ENCODE measurements at regions not wholly inside any gene's neighbourhood (a gene's known extent, or its start where the extent isn't known, plus 50 kb on each side); places are given as distances from the start of the nearest gene placed in this dataset.
"Not testable (repeated sequence)": the region's sequence is repeated elsewhere in the genome, so short reads cannot be mapped to it uniquely, and the experiment has no call there.

DNA sequence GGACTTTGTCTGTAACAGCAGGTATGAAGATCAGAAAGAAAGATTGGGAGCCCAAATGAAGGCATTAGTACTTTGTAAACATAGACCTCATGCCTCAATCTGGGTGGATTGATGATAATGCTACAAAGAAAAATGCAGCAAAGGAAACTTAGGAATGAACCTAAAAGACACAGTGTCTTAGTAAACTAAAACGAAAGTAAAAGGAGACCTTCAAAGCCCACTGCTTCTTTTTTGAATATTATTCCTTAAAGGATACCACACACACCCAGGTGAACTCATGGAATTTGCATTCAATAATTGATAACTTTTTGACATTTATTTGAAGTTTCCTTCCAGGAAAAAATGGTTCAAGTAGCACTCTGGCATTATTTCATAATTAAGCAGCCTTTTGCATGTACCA is 543.2 kb downstream of the TTLL7 start:
- H3K27ac ChIP-seq (ENCODE audit: low read length); H3K9me3 ChIP-seq (replicated peaks; ENCODE audit: control insufficient read depth, low read depth, low read length); H3K4me3 ChIP-seq (ENCODE audit: low read length); H3K4me1 ChIP-seq (ENCODE audit: control insufficient read depth, insufficient read depth, low read length); DNase-seq; H3K36me3 ChIP-seq (ENCODE audit: control insufficient read depth, insufficient read depth, low read length); H3K27me3 ChIP-seq (ENCODE audit: control insufficient read depth, insufficient read depth, low read length): not testable (repeated sequence)
- WGBS (ENCODE audit: insufficient coverage), result no CpG with 5 or more reads among the region's 1 CpG

DNA sequence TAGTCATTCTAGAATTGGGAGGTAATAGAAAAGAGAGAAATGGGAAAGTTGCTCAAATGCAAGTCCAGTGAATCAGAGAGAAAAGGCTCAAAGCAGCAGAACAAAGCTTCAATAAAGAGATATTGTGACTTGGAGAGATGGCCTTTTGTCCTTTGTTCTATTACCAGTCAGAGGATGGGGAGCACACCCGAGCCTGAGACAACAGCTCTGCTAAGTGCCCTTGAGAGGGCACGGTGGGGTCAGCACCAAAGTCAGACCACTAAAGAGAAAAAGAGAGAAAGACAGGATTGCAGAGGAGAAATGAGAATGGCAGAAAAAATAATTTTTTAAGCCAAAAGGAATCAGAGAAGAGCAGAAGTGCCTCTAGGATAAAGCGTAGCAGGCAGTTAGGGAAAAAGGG is 553.1 kb downstream of the TTLL7 start:
- H3K4me3 ChIP-seq (ENCODE audit: low read length); DNase-seq; H3K27ac ChIP-seq (ENCODE audit: low read length); H3K36me3 ChIP-seq (ENCODE audit: control insufficient read depth, insufficient read depth, low read length); H3K27me3 ChIP-seq (ENCODE audit: control insufficient read depth, insufficient read depth, low read length); H3K9me3 ChIP-seq (replicated peaks; ENCODE audit: control insufficient read depth, low read depth, low read length); H3K4me1 ChIP-seq (ENCODE audit: control insufficient read depth, insufficient read depth, low read length): not testable (repeated sequence)
- WGBS (ENCODE audit: insufficient coverage), result no CpG with 5 or more reads among the region's 3 CpGs

GRCh38 chr1:83442412-83442811 is 556.5 kb downstream of the TTLL7 start:
- H3K36me3 ChIP-seq (ENCODE audit: control insufficient read depth, insufficient read depth, low read length); H3K4me1 ChIP-seq (ENCODE audit: control insufficient read depth, insufficient read depth, low read length); H3K4me3 ChIP-seq (ENCODE audit: low read length); H3K27me3 ChIP-seq (ENCODE audit: control insufficient read depth, insufficient read depth, low read length); DNase-seq; H3K27ac ChIP-seq (ENCODE audit: low read length); H3K9me3 ChIP-seq (replicated peaks; ENCODE audit: control insufficient read depth, low read depth, low read length): not testable (repeated sequence)
- no CpG with 5 or more reads among the region's 3 CpGs for WGBS (ENCODE audit: insufficient coverage)

DNA sequence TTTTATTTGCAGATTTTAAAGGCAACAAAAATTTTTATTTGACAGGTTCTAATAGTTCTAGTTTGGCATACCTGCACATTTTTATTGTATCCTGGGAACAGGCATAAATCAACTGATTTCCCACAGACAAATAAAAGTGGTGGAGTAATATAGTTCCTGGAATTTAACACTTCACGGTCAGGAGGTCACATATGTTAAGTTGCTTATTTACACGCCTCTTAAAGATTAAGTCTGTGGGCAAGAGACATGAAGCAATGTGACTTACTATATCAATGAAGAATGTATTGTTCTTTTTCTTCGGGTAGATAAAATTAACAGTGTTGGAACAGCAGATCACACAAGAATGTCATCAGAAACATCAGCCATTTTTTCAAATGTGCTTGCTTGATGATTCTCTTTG is 558.3 kb downstream of the TTLL7 start:
- H3K9me3 ChIP-seq (replicated peaks; ENCODE audit: control insufficient read depth, low read depth, low read length); H3K4me3 ChIP-seq (ENCODE audit: low read length); H3K27me3 ChIP-seq (ENCODE audit: control insufficient read depth, insufficient read depth, low read length); H3K4me1 ChIP-seq (ENCODE audit: control insufficient read depth, insufficient read depth, low read length); H3K36me3 ChIP-seq (ENCODE audit: control insufficient read depth, insufficient read depth, low read length); H3K27ac ChIP-seq (ENCODE audit: low read length); DNase-seq: not testable (repeated sequence)
- WGBS (ENCODE audit: insufficient coverage), result no CpG with 5 or more reads among the region's 3 CpGs

DNA sequence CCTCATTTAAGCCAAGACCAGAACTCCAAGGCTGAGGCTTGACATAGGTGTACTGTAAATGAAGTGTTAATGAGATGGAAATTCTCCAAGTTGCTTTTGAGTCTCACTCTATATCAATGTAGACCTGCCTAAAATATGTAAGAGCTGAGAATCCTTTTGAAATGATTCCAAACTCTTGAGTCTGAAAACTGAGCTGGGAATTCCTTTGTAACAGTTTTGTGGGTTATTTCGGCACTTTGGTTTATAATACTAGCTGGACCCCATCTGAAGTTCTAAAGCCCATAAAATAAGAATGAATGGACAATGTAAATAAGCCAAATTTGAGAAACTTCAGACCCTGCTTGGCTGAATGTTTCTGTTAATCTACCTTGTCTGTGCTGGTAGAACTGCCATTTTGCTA is 558.9 kb downstream of the TTLL7 start:
- DNase-seq; H3K36me3 ChIP-seq (ENCODE audit: control insufficient read depth, insufficient read depth, low read length); H3K27me3 ChIP-seq (ENCODE audit: control insufficient read depth, insufficient read depth, low read length); H3K4me1 ChIP-seq (ENCODE audit: control insufficient read depth, insufficient read depth, low read length); H3K9me3 ChIP-seq (replicated peaks; ENCODE audit: control insufficient read depth, low read depth, low read length); H3K27ac ChIP-seq (ENCODE audit: low read length); H3K4me3 ChIP-seq (ENCODE audit: low read length): not testable (repeated sequence)
- no CpG with 5 or more reads among the region's 1 CpG for WGBS (ENCODE audit: insufficient coverage)

DNA sequence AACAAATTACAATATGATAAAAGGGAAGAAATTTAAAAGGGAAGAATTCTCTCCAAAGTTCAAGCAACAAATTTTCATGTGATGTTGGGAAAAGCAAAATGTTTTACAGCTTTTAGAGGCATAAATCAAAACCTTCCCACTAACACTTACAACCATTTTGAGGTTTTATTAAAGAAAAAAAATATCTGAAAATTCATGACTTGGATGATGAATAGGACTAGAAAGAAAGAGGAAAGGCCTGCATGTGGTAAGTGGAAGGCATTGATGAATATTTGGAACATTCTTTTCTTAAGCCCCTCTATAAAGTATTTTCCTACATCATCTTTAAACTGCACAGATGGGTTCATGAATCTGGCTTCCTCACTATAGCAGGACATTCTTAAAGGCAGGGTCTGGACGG is 560.6 kb downstream of the TTLL7 start:
- H3K9me3 ChIP-seq (replicated peaks; ENCODE audit: control insufficient read depth, low read depth, low read length); DNase-seq; H3K4me3 ChIP-seq (ENCODE audit: low read length); H3K27ac ChIP-seq (ENCODE audit: low read length); H3K36me3 ChIP-seq (ENCODE audit: control insufficient read depth, insufficient read depth, low read length); H3K4me1 ChIP-seq (ENCODE audit: control insufficient read depth, insufficient read depth, low read length); H3K27me3 ChIP-seq (ENCODE audit: control insufficient read depth, insufficient read depth, low read length): not testable (repeated sequence)
- WGBS (ENCODE audit: insufficient coverage), result no CpG with 5 or more reads among the region's 1 CpG

DNA sequence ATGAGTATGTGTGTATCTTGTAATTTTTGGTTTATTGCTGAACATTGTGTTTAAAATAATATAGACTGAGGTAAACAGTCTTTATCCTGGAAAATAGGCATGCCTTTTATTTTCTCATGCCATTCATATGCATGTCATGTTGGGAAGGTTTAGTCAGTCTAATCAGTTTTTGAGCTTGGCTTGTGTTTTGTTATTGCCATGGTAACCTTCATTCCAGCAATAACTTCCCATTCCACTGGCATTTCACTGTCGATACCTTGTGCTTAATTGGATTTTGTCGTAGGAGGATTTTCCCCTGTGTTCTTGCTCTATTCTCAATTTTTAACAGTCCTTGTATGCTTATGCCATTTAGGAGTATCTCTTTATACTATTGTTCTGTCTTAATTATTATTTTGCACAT is 563.6 kb downstream of the TTLL7 start:
- no CpG with 5 or more reads among the region's 2 CpGs for WGBS (ENCODE audit: insufficient coverage)

GRCh38 chr1:83427566-83427965 is 571.4 kb downstream of the TTLL7 start:
- 100% methylated on average over 2 of the region's 2 CpGs for WGBS (ENCODE audit: insufficient coverage)
- not testable (repeated sequence) for H3K27ac ChIP-seq (ENCODE audit: low read length); H3K36me3 ChIP-seq (ENCODE audit: control insufficient read depth, insufficient read depth, low read length); H3K9me3 ChIP-seq (replicated peaks; ENCODE audit: control insufficient read depth, low read depth, low read length); H3K4me3 ChIP-seq (ENCODE audit: low read length); H3K27me3 ChIP-seq (ENCODE audit: control insufficient read depth, insufficient read depth, low read length); H3K4me1 ChIP-seq (ENCODE audit: control insufficient read depth, insufficient read depth, low read length); DNase-seq

More for the DNA sequence above, 563.6 kb downstream of the TTLL7 start:
- H3K4me3 ChIP-seq (ENCODE audit: low read length); H3K36me3 ChIP-seq (ENCODE audit: control insufficient read depth, insufficient read depth, low read length); H3K4me1 ChIP-seq (ENCODE audit: control insufficient read depth, insufficient read depth, low read length); DNase-seq; H3K27me3 ChIP-seq (ENCODE audit: control insufficient read depth, insufficient read depth, low read length); H3K27ac ChIP-seq (ENCODE audit: low read length); H3K9me3 ChIP-seq (replicated peaks; ENCODE audit: control insufficient read depth, low read depth, low read length): not testable (repeated sequence)

- H3K27me3 ChIP-seq (ENCODE audit: control insufficient read depth, insufficient read depth, low read length); H3K27ac ChIP-seq (ENCODE audit: low read length); H3K4me3 ChIP-seq (ENCODE audit: low read length); H3K4me1 ChIP-seq (ENCODE audit: control insufficient read depth, insufficient read depth, low read length); H3K36me3 ChIP-seq (ENCODE audit: control insufficient read depth, insufficient read depth, low read length); DNase-seq; H3K9me3 ChIP-seq (replicated peaks; ENCODE audit: control insufficient read depth, low read depth, low read length): not testable (repeated sequence)
- WGBS (ENCODE audit: insufficient coverage), result no CpG with 5 or more reads among the region's 6 CpGs
Measured at GRCh38 chr1:83423382-83423781, 575.5 kb downstream of the TTLL7 start.

- DNase-seq, result no peak
- no CpG with 5 or more reads among the region's 1 CpG for WGBS (ENCODE audit: insufficient coverage)
- Histone ChIP-seq H3K36me3 (ENCODE audit: control insufficient read depth, insufficient read depth, low read length) (no peaks in the 10 kb centered on the region), H3K27ac (ENCODE audit: low read length) (no peak overlapping the region), H3K4me3 (ENCODE audit: low read length) (no peak overlapping the region), H3K27me3 (ENCODE audit: control insufficient read depth, insufficient read depth, low read length) (no peaks in the 10 kb centered on the region), H3K4me1 (ENCODE audit: control insufficient read depth, insufficient read depth, low read length) (no peaks in the 10 kb centered on the region), H3K9me3 (replicated peaks; ENCODE audit: control insufficient read depth, low read depth, low read length) (no peaks in the 10 kb centered on the region)
Measured at GRCh38 chr1:83418558-83418957, 580.4 kb downstream of the TTLL7 start.

DNA sequence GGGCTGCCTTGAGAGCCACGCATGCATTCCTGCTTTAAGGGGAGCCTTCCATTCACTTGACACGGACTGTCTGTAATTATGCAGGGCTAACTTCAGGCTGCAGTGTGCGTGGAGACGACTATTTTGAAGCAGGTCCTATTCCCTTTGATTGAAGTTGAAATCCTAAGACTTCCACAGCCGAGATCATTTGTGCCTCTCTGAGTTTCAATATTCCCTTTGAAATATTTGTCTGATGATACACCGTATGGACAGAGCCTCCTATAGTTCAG is 585.2 kb downstream of the TTLL7 start:
- H3K27ac ChIP-seq (ENCODE audit: low read length); DNase-seq; H3K4me1 ChIP-seq (ENCODE audit: control insufficient read depth, insufficient read depth, low read length); H3K4me3 ChIP-seq (ENCODE audit: low read length); H3K9me3 ChIP-seq (replicated peaks; ENCODE audit: control insufficient read depth, low read depth, low read length); H3K27me3 ChIP-seq (ENCODE audit: control insufficient read depth, insufficient read depth, low read length); H3K36me3 ChIP-seq (ENCODE audit: control insufficient read depth, insufficient read depth, low read length): not testable (repeated sequence)
- no CpG with 5 or more reads among the region's 6 CpGs for WGBS (ENCODE audit: insufficient coverage)

Measured in muscle of leg (tissue), 3 donors.